CD14-positive monocyte (primary cell): ENCODE measurements at regions not wholly inside any gene's neighbourhood (a gene's known extent, or its start where the extent isn't known, plus 50 kb on each side); places are given as distances from the start of the nearest gene placed in this dataset.

Source experiments
- DNase-seq, 3 donors: peaks; one replicate each; pipeline ENCODE4 v3.0.0-alpha.2; 2011 to 2022
- H2AFZ ChIP-seq: 2 replicates; pipeline ENCODE4 v1.6.0; 2012; ENCODE audit warnings: mild to moderate bottlenecking, low read depth, low read length, inconsistent platforms; ENCODE audit not compliant: insufficient read depth, poor library complexity, severe bottlenecking
- H3K27ac ChIP-seq, 2 donors: 1 replicate in 1 of 2; 2 replicates in 1 of 2; pipeline ENCODE4 v1.5.1; 2012 to 2013; ENCODE audit warnings: low read length in 2 of 2, control low read depth in 1 of 2, inconsistent platforms in 1 of 2, low read depth in 1 of 2, mild to moderate bottlenecking in 1 of 2
- H3K27me3 ChIP-seq, 2 donors: one replicate each; pipeline versions ENCODE4 v1.6.0 to v1.6.1; 2011 to 2013; ENCODE audit warnings: low read length in 2 of 2; ENCODE audit not compliant: control insufficient read depth in 2 of 2, insufficient read depth in 2 of 2
- H3K36me3 ChIP-seq, 2 donors: replicated peaks in 1 of 2; 1 replicate in 1 of 2; 2 replicates in 1 of 2; pipeline versions ENCODE4 v1.5.1 to v1.6.1; 2012 to 2013; ENCODE audit warnings: low read length in 2 of 2, control low read depth in 1 of 2, inconsistent platforms in 1 of 2, mild to moderate bottlenecking in 1 of 2; ENCODE audit not compliant: insufficient read depth in 2 of 2, control insufficient read depth in 1 of 2
- H3K4me1 ChIP-seq, 2 donors: 1 replicate in 1 of 2; 2 replicates in 1 of 2; pipeline versions ENCODE4 v1.5.1 to v1.6.1; 2012 to 2013; ENCODE audit warnings: low read length in 2 of 2, control low read depth in 1 of 2, inconsistent platforms in 1 of 2, mild to moderate bottlenecking in 1 of 2, moderate library complexity in 1 of 2; ENCODE audit not compliant: insufficient read depth in 2 of 2, control insufficient read depth in 1 of 2
- H3K4me2 ChIP-seq: replicated peaks from 2 replicates; pipeline ENCODE3; 2012; ENCODE audit warnings: low read length, moderate library complexity, mild to moderate bottlenecking; ENCODE audit not compliant: poor library complexity, severe bottlenecking; ENCODE audit errors: extremely low read depth
- H3K4me3 ChIP-seq, 3 experiments: fragments of 200-600 bp in 1 of 3; sonication (generic) in 1 of 3; replicated peaks in 1 of 3; 1 replicate in 2 of 3; 2 replicates in 1 of 3; pipeline ENCODE4 v1.5.1; 2011 to 2013; ENCODE audit warnings: low read length in 3 of 3, mild to moderate bottlenecking in 3 of 3, control low read depth in 2 of 3, low read depth in 2 of 3, inconsistent platforms in 1 of 3, moderate library complexity in 1 of 3
- H3K79me2 ChIP-seq: 2 replicates; pipeline ENCODE4 v1.6.0; 2012; ENCODE audit warnings: mild to moderate bottlenecking, control low read depth, inconsistent platforms, low read length, moderate library complexity; ENCODE audit not compliant: insufficient read depth
- H3K9ac ChIP-seq: 2 replicates; pipeline ENCODE4 v1.6.0; 2017; ENCODE audit warnings: low read length, mild to moderate bottlenecking; ENCODE audit not compliant: insufficient read depth, poor library complexity, severe bottlenecking
- H3K9me3 ChIP-seq, 2 donors: replicated peaks in 1 of 2; 1 replicate in 1 of 2; 2 replicates in 1 of 2; pipeline versions ENCODE4 v1.5.1 to v1.6.1; 2012 to 2013; ENCODE audit warnings: low read length in 2 of 2, control low read depth in 1 of 2; ENCODE audit not compliant: control insufficient read depth in 1 of 2, insufficient read depth in 1 of 2
- H4K20me1 ChIP-seq: 2 replicates; pipeline ENCODE4 v1.6.0; 2012; ENCODE audit warnings: mild to moderate bottlenecking, low read length, control low read depth, moderate library complexity; ENCODE audit not compliant: insufficient read depth
- H3K27ac Mint-ChIP-seq, 7 donors: one replicate each; pipeline ENCODE4 v1.8.0; 2020; ENCODE audit warnings: mild to moderate bottlenecking in 7 of 7, mixed read lengths in 7 of 7, moderate library complexity in 6 of 7, inconsistent platforms in 2 of 7
- H3K27me3 Mint-ChIP-seq, 3 donors: one replicate each; pipeline ENCODE4 v1.8.0; 2021 to 2022; ENCODE audit warnings: low read depth in 3 of 3, mild to moderate bottlenecking in 3 of 3, mixed read lengths in 3 of 3, moderate library complexity in 3 of 3, inconsistent platforms in 1 of 3
- H3K36me3 Mint-ChIP-seq, 2 donors: one replicate each; pipeline ENCODE4 v1.8.0; 2020; ENCODE audit warnings: mixed read lengths in 2 of 2, inconsistent platforms in 1 of 2, mild to moderate bottlenecking in 1 of 2
- H3K4me1 Mint-ChIP-seq: one replicate; pipeline ENCODE4 v1.8.0; 2020; ENCODE audit warnings: mild to moderate bottlenecking, mixed read lengths
- H3K4me3 Mint-ChIP-seq, 2 donors: one replicate each; pipeline ENCODE4 v1.8.0; 2020; ENCODE audit warnings: mild to moderate bottlenecking in 2 of 2, mixed read lengths in 2 of 2, moderate library complexity in 1 of 2
- H3K9me3 Mint-ChIP-seq, 7 donors: one replicate each; pipeline ENCODE4 v1.8.0; 2020 to 2022; ENCODE audit warnings: mixed read lengths in 7 of 7, mild to moderate bottlenecking in 6 of 7, moderate library complexity in 6 of 7, inconsistent platforms in 2 of 7
- WGBS: methylation state at CpG from one replicate; pipeline ENCODE4 v1.1.5; 2013; ENCODE audit warnings: missing lambda C conversion rate; ENCODE audit not compliant: insufficient coverage; 5-methylcytosine and 5-hydroxymethylcytosine counted together
- intact Hi-C, 2 donors: fragments of 100-400 bp; cut with micrococcal nuclease; formaldehyde crosslinking; loops; one replicate each; pipeline versions ENCODE4 v1.15.0 to v1.15.1; 2023
- TF ChIP-seq, protein P1 (sequence below): fragments of 200-600 bp; IDR thresholded peaks from one replicate; pipeline ENCODE4 v1.8.0; 2022; ENCODE audit warnings: antibody characterized with exemption, mild to moderate bottlenecking

- TF ChIP-seq, protein P1, sequence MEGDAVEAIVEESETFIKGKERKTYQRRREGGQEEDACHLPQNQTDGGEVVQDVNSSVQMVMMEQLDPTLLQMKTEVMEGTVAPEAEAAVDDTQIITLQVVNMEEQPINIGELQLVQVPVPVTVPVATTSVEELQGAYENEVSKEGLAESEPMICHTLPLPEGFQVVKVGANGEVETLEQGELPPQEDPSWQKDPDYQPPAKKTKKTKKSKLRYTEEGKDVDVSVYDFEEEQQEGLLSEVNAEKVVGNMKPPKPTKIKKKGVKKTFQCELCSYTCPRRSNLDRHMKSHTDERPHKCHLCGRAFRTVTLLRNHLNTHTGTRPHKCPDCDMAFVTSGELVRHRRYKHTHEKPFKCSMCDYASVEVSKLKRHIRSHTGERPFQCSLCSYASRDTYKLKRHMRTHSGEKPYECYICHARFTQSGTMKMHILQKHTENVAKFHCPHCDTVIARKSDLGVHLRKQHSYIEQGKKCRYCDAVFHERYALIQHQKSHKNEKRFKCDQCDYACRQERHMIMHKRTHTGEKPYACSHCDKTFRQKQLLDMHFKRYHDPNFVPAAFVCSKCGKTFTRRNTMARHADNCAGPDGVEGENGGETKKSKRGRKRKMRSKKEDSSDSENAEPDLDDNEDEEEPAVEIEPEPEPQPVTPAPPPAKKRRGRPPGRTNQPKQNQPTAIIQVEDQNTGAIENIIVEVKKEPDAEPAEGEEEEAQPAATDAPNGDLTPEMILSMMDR, result no peak
- no peak for DNase-seq
- H3K79me2 ChIP-seq, result no peaks in the 10 kb centered on the region
- no peaks in the 10 kb centered on the region for H3K4me1 Mint-ChIP-seq
- no peaks in the 10 kb centered on the region for H3K4me1 ChIP-seq
- H3K36me3 Mint-ChIP-seq, result no peaks in the 10 kb centered on the region
- H2AFZ ChIP-seq, result no peak overlapping the region
- no peaks in the 10 kb centered on the region for H3K36me3 ChIP-seq
- intact Hi-C loops, result no loop called here
- no peaks in the 10 kb centered on the region for H3K9me3 ChIP-seq
- no peak overlapping the region for H3K4me3 ChIP-seq
- WGBS, result 88% methylated on average over 8 of the region's 13 CpGs
- H3K27me3 ChIP-seq, result no peaks in the 10 kb centered on the region
- H3K27ac Mint-ChIP-seq, result peak overlapping the region in 1 of 7 donors; percentile 36
- H3K9ac ChIP-seq, result no peak overlapping the region
- peaks cover 7 to 12% (median 8%) of the 10 kb centered on the region in 3 donors for H3K27me3 Mint-ChIP-seq
- no peak overlapping the region for H3K4me3 Mint-ChIP-seq
- H4K20me1 ChIP-seq, result no peaks in the 10 kb centered on the region
- H3K4me2 ChIP-seq, result no peak overlapping the region
- no peak overlapping the region for H3K27ac ChIP-seq
- H3K9me3 Mint-ChIP-seq, result peaks cover 0 to 2% (median 0%) of the 10 kb centered on the region in 7 donors
These were observed 85.9 kb upstream of the KCNG1 start for GRCh38 chr20:51108638-51109363.

DNA sequence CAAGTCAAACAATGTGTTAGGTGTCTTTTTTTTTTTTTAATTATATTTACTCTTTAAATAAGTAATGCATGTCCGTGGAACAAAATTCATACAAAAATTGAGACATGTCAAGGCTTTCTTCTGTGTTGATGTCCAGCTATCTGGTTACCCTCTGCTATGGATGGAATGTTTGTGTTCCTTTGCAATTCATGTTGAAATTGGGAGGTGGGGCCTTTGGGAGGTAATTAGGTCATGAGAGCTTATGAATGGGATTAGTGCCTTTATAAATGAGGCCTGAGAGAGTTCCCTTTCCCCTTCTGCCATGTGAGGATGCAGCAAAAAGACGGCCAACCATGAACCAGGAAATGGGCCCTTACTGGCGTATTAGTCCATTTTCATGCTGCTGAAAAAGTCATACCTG lies 83.1 kb upstream of the KCNG1 start:
- H3K4me3 ChIP-seq, result no peak overlapping the region
- H4K20me1 ChIP-seq, result no peaks in the 10 kb centered on the region
- no peak overlapping the region for H3K4me2 ChIP-seq
- no CpG with 5 or more reads among the region's 3 CpGs for WGBS
- Mint-ChIP-seq H3K9me3 (peaks cover 0 to 2% (median 0%) of the 10 kb centered on the region in 7 donors), H3K27ac (no peak overlapping the region), H3K36me3 (no peaks in the 10 kb centered on the region), H3K27me3 (peaks cover 0 to 14% (median 5%) of the 10 kb centered on the region in 3 donors), H3K4me1 (no peaks in the 10 kb centered on the region), H3K4me3 (no peak overlapping the region)
- no peaks in the 10 kb centered on the region for H3K4me1 ChIP-seq
- no peak overlapping the region for H3K9ac ChIP-seq
- H3K27me3 ChIP-seq, result no peaks in the 10 kb centered on the region
- H2AFZ ChIP-seq, result no peak overlapping the region
- H3K36me3 ChIP-seq, result no peaks in the 10 kb centered on the region
- TF ChIP-seq, protein P1, result no peak
- no peak overlapping the region for H3K27ac ChIP-seq
- H3K79me2 ChIP-seq, result no peaks in the 10 kb centered on the region
- intact Hi-C loops, result no loop called here
- H3K9me3 ChIP-seq, result no peaks in the 10 kb centered on the region
- no peak for DNase-seq
